ENCODE measurements at regions not wholly inside any gene's neighbourhood (a gene's known extent, or its start where the extent isn't known, plus 50 kb on each side); places are given as distances from the start of the nearest gene placed in this dataset.

GRCh38 chr1:67555461-67556296 is 125.5 kb upstream of the SERBP1 start:
- Histone ChIP-seq H3K9me3 (ENCODE audit: control insufficient read depth, low read depth, low read length) (no peaks in the 10 kb centered on the region), H3K4me3 (ENCODE audit: low read length) (no peak overlapping the region), H3K9ac (ENCODE audit: low read length) (no peak overlapping the region), H3K27me3 (ENCODE audit: control insufficient read depth, insufficient read depth, low read length) (no peaks in the 10 kb centered on the region), H3K27ac (ENCODE audit: low read length) (no peak overlapping the region), H3K36me3 (ENCODE audit: control insufficient read depth, low read depth, low read length) (no peaks in the 10 kb centered on the region), H3K4me1 (ENCODE audit: control insufficient read depth, low read depth, low read length) (no peaks in the 10 kb centered on the region)

GRCh38 chr1:67556297-67556900 is 126.2 kb upstream of the SERBP1 start:
- Histone ChIP-seq H3K27ac (ENCODE audit: low read length) (no peak overlapping the region), H3K27me3 (ENCODE audit: control insufficient read depth, insufficient read depth, low read length) (no peaks in the 10 kb centered on the region), H3K4me1 (ENCODE audit: control insufficient read depth, low read depth, low read length) (no peaks in the 10 kb centered on the region), H3K9me3 (ENCODE audit: control insufficient read depth, low read depth, low read length) (no peaks in the 10 kb centered on the region), H3K9ac (ENCODE audit: low read length) (no peak overlapping the region), H3K4me3 (ENCODE audit: low read length) (no peak overlapping the region), H3K36me3 (ENCODE audit: control insufficient read depth, low read depth, low read length) (no peaks in the 10 kb centered on the region)

GRCh38 chr1:67557696-67558448 is 127.1 kb upstream of the GADD45A start:
- Histone ChIP-seq H3K36me3 (ENCODE audit: control insufficient read depth, low read depth, low read length) (no peaks in the 10 kb centered on the region), H3K9ac (ENCODE audit: low read length) (no peak overlapping the region)

GRCh38 chr1:67558449-67559193 is 126.4 kb upstream of the GADD45A start:
- Histone ChIP-seq H3K36me3 (ENCODE audit: control insufficient read depth, low read depth, low read length) (no peaks in the 10 kb centered on the region), H3K9me3 (ENCODE audit: control insufficient read depth, low read depth, low read length) (no peaks in the 10 kb centered on the region), H3K27me3 (ENCODE audit: control insufficient read depth, insufficient read depth, low read length) (no peaks in the 10 kb centered on the region), H3K4me3 (ENCODE audit: low read length) (no peak overlapping the region), H3K27ac (ENCODE audit: low read length) (no peak overlapping the region), H3K4me1 (ENCODE audit: control insufficient read depth, low read depth, low read length) (no peaks in the 10 kb centered on the region), H3K9ac (ENCODE audit: low read length) (no peak overlapping the region)

More at GRCh38 chr1:67557696-67558448, 127.1 kb upstream of the GADD45A start:
- Histone ChIP-seq H3K4me3 (ENCODE audit: low read length) (no peak overlapping the region), H3K4me1 (ENCODE audit: control insufficient read depth, low read depth, low read length) (no peaks in the 10 kb centered on the region), H3K9me3 (ENCODE audit: control insufficient read depth, low read depth, low read length) (no peaks in the 10 kb centered on the region), H3K27ac (ENCODE audit: low read length) (no peak overlapping the region), H3K27me3 (ENCODE audit: control insufficient read depth, insufficient read depth, low read length) (no peaks in the 10 kb centered on the region)

GRCh38 chr1:67559222-67559700 is 125.7 kb upstream of the GADD45A start:
- no peaks in the 10 kb centered on the region for H3K27me3 ChIP-seq (ENCODE audit: control insufficient read depth, insufficient read depth, low read length)
- no peak overlapping the region for H3K27ac ChIP-seq (ENCODE audit: low read length)
- no peak overlapping the region for H3K4me3 ChIP-seq (ENCODE audit: low read length)
- H3K9me3 ChIP-seq (ENCODE audit: control insufficient read depth, low read depth, low read length): no peaks in the 10 kb centered on the region
- H3K36me3 ChIP-seq (ENCODE audit: control insufficient read depth, low read depth, low read length): no peaks in the 10 kb centered on the region
- no peak overlapping the region for H3K9ac ChIP-seq (ENCODE audit: low read length)
- H3K4me1 ChIP-seq (ENCODE audit: control insufficient read depth, low read depth, low read length): no peaks in the 10 kb centered on the region

- H3K9ac ChIP-seq (ENCODE audit: low read length): no peak overlapping the region
- H3K27ac ChIP-seq (ENCODE audit: low read length): no peak overlapping the region
- H3K4me1 ChIP-seq (ENCODE audit: control insufficient read depth, low read depth, low read length): no peaks in the 10 kb centered on the region
- H3K27me3 ChIP-seq (ENCODE audit: control insufficient read depth, insufficient read depth, low read length): no peaks in the 10 kb centered on the region
- no peaks in the 10 kb centered on the region for H3K36me3 ChIP-seq (ENCODE audit: control insufficient read depth, low read depth, low read length)
- H3K9me3 ChIP-seq (ENCODE audit: control insufficient read depth, low read depth, low read length): no peaks in the 10 kb centered on the region
- H3K4me3 ChIP-seq (ENCODE audit: low read length): no peak overlapping the region
Measured at GRCh38 chr1:67560580-67561255, 124.3 kb upstream of the GADD45A start.

GRCh38 chr1:67561704-67562113 is 123.3 kb upstream of the GADD45A start:
- Histone ChIP-seq H3K4me1 (ENCODE audit: control insufficient read depth, low read depth, low read length) (no peaks in the 10 kb centered on the region), H3K4me3 (ENCODE audit: low read length) (no peak overlapping the region), H3K27me3 (ENCODE audit: control insufficient read depth, insufficient read depth, low read length) (no peaks in the 10 kb centered on the region), H3K9ac (ENCODE audit: low read length) (no peak overlapping the region), H3K9me3 (ENCODE audit: control insufficient read depth, low read depth, low read length) (no peaks in the 10 kb centered on the region), H3K36me3 (ENCODE audit: control insufficient read depth, low read depth, low read length) (no peaks in the 10 kb centered on the region), H3K27ac (ENCODE audit: low read length) (no peak overlapping the region)

GRCh38 chr1:67563684-67564083 is 121.3 kb upstream of the GADD45A start:
- no peaks in the 10 kb centered on the region for H3K4me1 ChIP-seq (ENCODE audit: control insufficient read depth, low read depth, low read length)
- H3K27me3 ChIP-seq (ENCODE audit: control insufficient read depth, insufficient read depth, low read length): no peaks in the 10 kb centered on the region
- H3K9me3 ChIP-seq (ENCODE audit: control insufficient read depth, low read depth, low read length): no peaks in the 10 kb centered on the region
- no peak overlapping the region for H3K9ac ChIP-seq (ENCODE audit: low read length)
- no peak overlapping the region for H3K4me3 ChIP-seq (ENCODE audit: low read length)
- no peaks in the 10 kb centered on the region for H3K36me3 ChIP-seq (ENCODE audit: control insufficient read depth, low read depth, low read length)
- H3K27ac ChIP-seq (ENCODE audit: low read length): no peak overlapping the region

GRCh38 chr1:67564193-67564592 is 120.8 kb upstream of the GADD45A start:
- H3K27me3 ChIP-seq (ENCODE audit: control insufficient read depth, insufficient read depth, low read length): no peaks in the 10 kb centered on the region
- no peaks in the 10 kb centered on the region for H3K36me3 ChIP-seq (ENCODE audit: control insufficient read depth, low read depth, low read length)
- H3K9me3 ChIP-seq (ENCODE audit: control insufficient read depth, low read depth, low read length): no peaks in the 10 kb centered on the region
- no peak overlapping the region for H3K27ac ChIP-seq (ENCODE audit: low read length)
- no peak overlapping the region for H3K9ac ChIP-seq (ENCODE audit: low read length)
- no peaks in the 10 kb centered on the region for H3K4me1 ChIP-seq (ENCODE audit: control insufficient read depth, low read depth, low read length)
- H3K4me3 ChIP-seq (ENCODE audit: low read length): no peak overlapping the region

- H3K9ac ChIP-seq (ENCODE audit: low read length): no peak overlapping the region
Measured at GRCh38 chr1:67566803-67567377, 118.1 kb upstream of the GADD45A start.

More at GRCh38 chr1:67566803-67567377, 118.1 kb upstream of the GADD45A start:
- Histone ChIP-seq H3K4me3 (ENCODE audit: low read length) (no peak overlapping the region), H3K27me3 (ENCODE audit: control insufficient read depth, insufficient read depth, low read length) (no peaks in the 10 kb centered on the region), H3K27ac (ENCODE audit: low read length) (no peak overlapping the region), H3K36me3 (ENCODE audit: control insufficient read depth, low read depth, low read length) (no peaks in the 10 kb centered on the region), H3K4me1 (ENCODE audit: control insufficient read depth, low read depth, low read length) (no peaks in the 10 kb centered on the region), H3K9me3 (ENCODE audit: control insufficient read depth, low read depth, low read length) (no peaks in the 10 kb centered on the region)
